Lower leg skin (tissue), 3 donors: ENCODE measurements at regions not wholly inside any gene's neighbourhood (a gene's known extent, or its start where the extent isn't known, plus 50 kb on each side); places are given as distances from the start of the nearest gene placed in this dataset.

ENCODE experiments used
- POLR2A ChIP-seq, 2 donors: fragments of 450-650 bp; IDR thresholded peaks; one replicate each; pipeline ENCODE4 v1.6.1; 2016 to 2017; ENCODE audit warnings: antibody characterized with exemption in 2 of 2, mild to moderate bottlenecking in 1 of 2, moderate library complexity in 1 of 2
- TF ChIP-seq, protein P1 (sequence below), 3 donors: fragments of 450-650 bp; IDR thresholded peaks; one replicate each; pipeline ENCODE4 v1.5.1; 2016; ENCODE audit warnings: antibody characterized with exemption in 3 of 3, mild to moderate bottlenecking in 3 of 3, moderate library complexity in 2 of 3

DNA sequence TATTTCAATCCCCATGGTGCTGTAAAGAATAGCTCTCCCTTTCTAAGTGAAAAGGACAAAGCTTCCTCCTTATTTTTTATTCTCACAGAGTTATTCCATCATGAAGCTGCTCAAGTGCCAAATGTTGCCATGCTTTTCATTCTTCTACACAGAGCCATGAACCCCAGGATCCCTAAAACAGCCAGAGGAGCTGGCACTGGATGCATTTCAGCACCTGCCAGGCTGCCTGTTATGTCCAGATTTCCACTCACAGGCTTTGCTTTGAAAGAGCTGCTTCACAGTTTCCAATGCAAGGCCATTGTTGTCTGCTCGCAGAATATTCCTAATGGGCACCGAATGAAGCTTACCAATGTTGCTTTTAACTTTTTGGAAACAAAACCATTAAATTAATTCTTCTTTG, 256.2 kb upstream of the NPSR1 start:
- TF ChIP-seq, protein P1, sequence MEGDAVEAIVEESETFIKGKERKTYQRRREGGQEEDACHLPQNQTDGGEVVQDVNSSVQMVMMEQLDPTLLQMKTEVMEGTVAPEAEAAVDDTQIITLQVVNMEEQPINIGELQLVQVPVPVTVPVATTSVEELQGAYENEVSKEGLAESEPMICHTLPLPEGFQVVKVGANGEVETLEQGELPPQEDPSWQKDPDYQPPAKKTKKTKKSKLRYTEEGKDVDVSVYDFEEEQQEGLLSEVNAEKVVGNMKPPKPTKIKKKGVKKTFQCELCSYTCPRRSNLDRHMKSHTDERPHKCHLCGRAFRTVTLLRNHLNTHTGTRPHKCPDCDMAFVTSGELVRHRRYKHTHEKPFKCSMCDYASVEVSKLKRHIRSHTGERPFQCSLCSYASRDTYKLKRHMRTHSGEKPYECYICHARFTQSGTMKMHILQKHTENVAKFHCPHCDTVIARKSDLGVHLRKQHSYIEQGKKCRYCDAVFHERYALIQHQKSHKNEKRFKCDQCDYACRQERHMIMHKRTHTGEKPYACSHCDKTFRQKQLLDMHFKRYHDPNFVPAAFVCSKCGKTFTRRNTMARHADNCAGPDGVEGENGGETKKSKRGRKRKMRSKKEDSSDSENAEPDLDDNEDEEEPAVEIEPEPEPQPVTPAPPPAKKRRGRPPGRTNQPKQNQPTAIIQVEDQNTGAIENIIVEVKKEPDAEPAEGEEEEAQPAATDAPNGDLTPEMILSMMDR (IDR thresholded peaks at IDR 0.05) = no peak
- no peak for TF ChIP-seq POLR2A (IDR thresholded peaks at IDR 0.05)
